ENCODE measurements at regions not wholly inside any gene's neighbourhood (a gene's known extent, or its start where the extent isn't known, plus 50 kb on each side); places are given as distances from the start of the nearest gene placed in this dataset.

GRCh38 chr4:19772581-19772980 is 479.1 kb upstream of the SLIT2 start:
- no peak for DNase-seq
- H3K4me1 Mint-ChIP-seq, result no peaks in the 10 kb centered on the region
- intact Hi-C loops (cut with micrococcal nuclease), result no loop called here
- Histone ChIP-seq H3K4me3 (ENCODE audit: low read length) (no peak overlapping the region), H3K27me3 (ENCODE audit: control insufficient read depth in 2 of 2, insufficient read depth in 2 of 2, low read length in 2 of 2) (no peaks in the 10 kb centered on the region), H3K36me3 (ENCODE audit: control insufficient read depth in 2 of 3, insufficient read depth in 3 of 3, low read length in 3 of 3) (no peaks in the 10 kb centered on the region), H3K27ac (ENCODE audit: low read depth, low read length) (no peak overlapping the region), H3K4me1 (ENCODE audit: control insufficient read depth in 2 of 2, insufficient read depth in 2 of 2, low read length in 2 of 2) (no peaks in the 10 kb centered on the region), H3K9me3 (ENCODE audit: control insufficient read depth in 2 of 3, low read length in 3 of 3) (no peaks in the 10 kb centered on the region)
- no peak for ATAC-seq
- H3K27me3 Mint-ChIP-seq, result no peaks in the 10 kb centered on the region
- peaks cover 0 to 27% (median 8%) of the 10 kb centered on the region in 11 donors for H3K9me3 Mint-ChIP-seq
- CTCF ChIA-PET, result no interaction called here
- no peak overlapping the region for H3K27ac Mint-ChIP-seq
- no peak overlapping the region for H3K4me3 Mint-ChIP-seq
- peaks cover 0 to 5% (median 0%) of the 10 kb centered on the region in 5 donors for H3K36me3 Mint-ChIP-seq
- POLR2A ChIA-PET, result no interaction called here

- peaks cover 3 to 14% (median 7%) of the 10 kb centered on the region in 11 donors for H3K9me3 Mint-ChIP-seq
- DNase-seq (no peak), ATAC-seq (no peak)
- Histone ChIP-seq H3K4me3 (ENCODE audit: low read length) (no peak overlapping the region), H3K36me3 (ENCODE audit: control insufficient read depth in 2 of 3, insufficient read depth in 3 of 3, low read length in 3 of 3) (no peaks in the 10 kb centered on the region), H3K9me3 (ENCODE audit: control insufficient read depth in 2 of 3, low read length in 3 of 3) (no peaks in the 10 kb centered on the region), H3K4me1 (ENCODE audit: control insufficient read depth in 2 of 2, insufficient read depth in 2 of 2, low read length in 2 of 2) (no peaks in the 10 kb centered on the region), H3K27me3 (ENCODE audit: control insufficient read depth in 2 of 2, insufficient read depth in 2 of 2, low read length in 2 of 2) (no peaks in the 10 kb centered on the region), H3K27ac (ENCODE audit: low read depth, low read length) (no peak overlapping the region)
- no peaks in the 10 kb centered on the region for H3K27me3 Mint-ChIP-seq
- no peak overlapping the region for H3K4me3 Mint-ChIP-seq
- CTCF ChIA-PET, result no interaction called here
- no peaks in the 10 kb centered on the region for H3K36me3 Mint-ChIP-seq
- H3K4me1 Mint-ChIP-seq, result peaks cover 0 to 1% (median 0%) of the 10 kb centered on the region in 7 donors
- POLR2A ChIA-PET, result no interaction called here
- H3K27ac Mint-ChIP-seq, result no peak overlapping the region
- intact Hi-C loops (cut with micrococcal nuclease), result no loop called here
Observed at GRCh38 chr4:19756661-19757060, 495.0 kb upstream of the SLIT2 start.

- H3K4me3 Mint-ChIP-seq, result no peak overlapping the region
- CTCF ChIA-PET, result no interaction called here
- H3K27ac Mint-ChIP-seq, result no peak overlapping the region
Observed at GRCh38 chr4:19752599-19752998, 499.1 kb upstream of the SLIT2 start.

GRCh38 chr4:19748519-19749479 is 502.9 kb upstream of the SLIT2 start:
- Mint-ChIP-seq H3K27ac (no peak overlapping the region), H3K36me3 (no peaks in the 10 kb centered on the region), H3K4me1 (no peaks in the 10 kb centered on the region), H3K9me3 (peaks cover 0 to 17% (median 3%) of the 10 kb centered on the region in 11 donors), H3K27me3 (no peaks in the 10 kb centered on the region), H3K4me3 (no peak overlapping the region)
- no peaks in the 10 kb centered on the region for H3K36me3 ChIP-seq (ENCODE audit: control insufficient read depth in 2 of 3, insufficient read depth in 3 of 3, low read length in 3 of 3)
- H3K27ac ChIP-seq (ENCODE audit: low read depth, low read length), result no peak overlapping the region
- ChIA-PET POLR2A (no interaction called here), CTCF (no interaction called here)
- H3K9me3 ChIP-seq (ENCODE audit: control insufficient read depth in 2 of 3, low read length in 3 of 3), result no peaks in the 10 kb centered on the region
- DNase-seq, result no peak
- H3K27me3 ChIP-seq (ENCODE audit: control insufficient read depth in 2 of 2, insufficient read depth in 2 of 2, low read length in 2 of 2), result no peaks in the 10 kb centered on the region
- ATAC-seq, result no peak
- no peak overlapping the region for H3K4me3 ChIP-seq (ENCODE audit: low read length)
- intact Hi-C loops (cut with micrococcal nuclease), result no loop called here
- H3K4me1 ChIP-seq (ENCODE audit: control insufficient read depth in 2 of 2, insufficient read depth in 2 of 2, low read length in 2 of 2), result no peaks in the 10 kb centered on the region

More at GRCh38 chr4:19752599-19752998, 499.1 kb upstream of the SLIT2 start:
- Mint-ChIP-seq H3K4me1 (no peaks in the 10 kb centered on the region), H3K36me3 (no peaks in the 10 kb centered on the region), H3K27me3 (no peaks in the 10 kb centered on the region), H3K9me3 (peaks cover 2 to 23% (median 7%) of the 10 kb centered on the region in 11 donors)
- ATAC-seq, result no peak
- no peaks in the 10 kb centered on the region for H3K4me1 ChIP-seq (ENCODE audit: control insufficient read depth in 2 of 2, insufficient read depth in 2 of 2, low read length in 2 of 2)
- POLR2A ChIA-PET, result no interaction called here
- no peak overlapping the region for H3K4me3 ChIP-seq (ENCODE audit: low read length)
- no peaks in the 10 kb centered on the region for H3K9me3 ChIP-seq (ENCODE audit: control insufficient read depth in 2 of 3, low read length in 3 of 3)
- no peaks in the 10 kb centered on the region for H3K36me3 ChIP-seq (ENCODE audit: control insufficient read depth in 2 of 3, insufficient read depth in 3 of 3, low read length in 3 of 3)
- no peaks in the 10 kb centered on the region for H3K27me3 ChIP-seq (ENCODE audit: control insufficient read depth in 2 of 2, insufficient read depth in 2 of 2, low read length in 2 of 2)
- DNase-seq, result no peak
- H3K27ac ChIP-seq (ENCODE audit: low read depth, low read length), result no peak overlapping the region
- intact Hi-C loops (cut with micrococcal nuclease), result no loop called here

GRCh38 chr4:19746377-19746776 is 505.3 kb upstream of the SLIT2 start:
- H3K4me1 Mint-ChIP-seq, result no peaks in the 10 kb centered on the region
- H3K27me3 Mint-ChIP-seq, result no peaks in the 10 kb centered on the region
- Histone ChIP-seq H3K4me1 (ENCODE audit: control insufficient read depth in 2 of 2, insufficient read depth in 2 of 2, low read length in 2 of 2) (no peaks in the 10 kb centered on the region), H3K4me3 (ENCODE audit: low read length) (no peak overlapping the region), H3K27ac (ENCODE audit: low read depth, low read length) (no peak overlapping the region), H3K9me3 (ENCODE audit: control insufficient read depth in 2 of 3, low read length in 3 of 3) (no peaks in the 10 kb centered on the region), H3K36me3 (ENCODE audit: control insufficient read depth in 2 of 3, insufficient read depth in 3 of 3, low read length in 3 of 3) (no peaks in the 10 kb centered on the region), H3K27me3 (ENCODE audit: control insufficient read depth in 2 of 2, insufficient read depth in 2 of 2, low read length in 2 of 2) (no peaks in the 10 kb centered on the region)
- H3K9me3 Mint-ChIP-seq, result peaks cover 0 to 17% (median 4%) of the 10 kb centered on the region in 11 donors
- POLR2A ChIA-PET, result no interaction called here
- DNase-seq (no peak), ATAC-seq (no peak)
- H3K4me3 Mint-ChIP-seq, result no peak overlapping the region
- intact Hi-C loops (cut with micrococcal nuclease), result no loop called here
- H3K27ac Mint-ChIP-seq, result no peak overlapping the region
- H3K36me3 Mint-ChIP-seq, result no peaks in the 10 kb centered on the region
- CTCF ChIA-PET, result no interaction called here

- Histone ChIP-seq H3K4me1 (ENCODE audit: control insufficient read depth in 2 of 2, insufficient read depth in 2 of 2, low read length in 2 of 2) (no peaks in the 10 kb centered on the region), H3K36me3 (ENCODE audit: control insufficient read depth in 2 of 3, insufficient read depth in 3 of 3, low read length in 3 of 3) (no peaks in the 10 kb centered on the region), H3K27ac (ENCODE audit: low read depth, low read length) (no peak overlapping the region), H3K9me3 (ENCODE audit: control insufficient read depth in 2 of 3, low read length in 3 of 3) (no peaks in the 10 kb centered on the region), H3K27me3 (ENCODE audit: control insufficient read depth in 2 of 2, insufficient read depth in 2 of 2, low read length in 2 of 2) (no peaks in the 10 kb centered on the region), H3K4me3 (ENCODE audit: low read length) (no peak overlapping the region)
- Mint-ChIP-seq H3K4me3 (no peak overlapping the region), H3K36me3 (no peaks in the 10 kb centered on the region), H3K27me3 (no peaks in the 10 kb centered on the region), H3K9me3 (peaks cover 0 to 16% (median 5%) of the 10 kb centered on the region in 11 donors), H3K4me1 (no peaks in the 10 kb centered on the region), H3K27ac (no peak overlapping the region)
- CTCF ChIA-PET, result no interaction called here
- intact Hi-C loops (cut with micrococcal nuclease), result no loop called here
- ATAC-seq (no peak), DNase-seq (no peak)
- POLR2A ChIA-PET, result no interaction called here
Observed at GRCh38 chr4:19743115-19743638, 508.5 kb upstream of the SLIT2 start.
